GM18499 (cell line): ENCODE measurements at regions not wholly inside any gene's neighbourhood (a gene's known extent, or its start where the extent isn't known, plus 50 kb on each side); places are given as distances from the start of the nearest gene placed in this dataset.

Source experiments
- ATAC-seq: cut with Tn5 transposase; IDR thresholded peaks from one replicate; pipeline ENCODE4 v1.9.1; 2021; ENCODE audit warnings: moderate number of reproducible peaks; ENCODE audit not compliant: insufficient read depth, unreplicated experiment

DNA sequence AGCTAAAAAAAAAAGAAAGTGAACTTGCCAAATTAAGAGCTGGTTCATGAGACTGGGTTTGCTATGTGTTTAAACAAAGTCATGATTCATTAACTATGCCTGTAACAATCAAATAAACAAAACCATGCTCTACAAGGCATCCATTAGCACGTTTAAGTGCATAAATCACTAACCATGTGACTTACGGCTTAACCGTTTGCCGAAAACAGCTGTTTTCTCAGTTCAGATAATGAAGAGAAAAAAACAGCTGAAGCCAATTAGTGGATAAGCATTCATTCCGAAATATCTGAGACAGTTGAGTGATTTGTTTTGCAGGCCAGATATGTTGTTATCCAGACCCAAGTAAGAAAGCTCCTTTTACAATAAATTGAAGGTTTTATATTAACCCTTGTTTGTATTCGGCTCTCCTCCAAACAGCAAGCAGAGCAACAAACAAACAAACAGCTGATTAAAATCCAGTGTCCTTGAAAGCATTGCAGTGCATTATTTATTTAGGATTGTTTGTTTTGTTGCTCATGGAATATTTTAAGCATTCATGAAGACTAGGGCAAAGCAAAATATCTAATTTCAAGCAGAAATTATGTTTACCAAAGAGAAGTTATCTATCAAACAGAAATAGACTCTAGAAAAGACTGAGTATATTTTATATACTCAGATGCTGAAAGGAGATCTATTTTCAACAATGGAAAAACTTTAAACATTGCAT is 343.5 kb downstream of the RFPL4B start:
- ATAC-seq: no peak

DNA sequence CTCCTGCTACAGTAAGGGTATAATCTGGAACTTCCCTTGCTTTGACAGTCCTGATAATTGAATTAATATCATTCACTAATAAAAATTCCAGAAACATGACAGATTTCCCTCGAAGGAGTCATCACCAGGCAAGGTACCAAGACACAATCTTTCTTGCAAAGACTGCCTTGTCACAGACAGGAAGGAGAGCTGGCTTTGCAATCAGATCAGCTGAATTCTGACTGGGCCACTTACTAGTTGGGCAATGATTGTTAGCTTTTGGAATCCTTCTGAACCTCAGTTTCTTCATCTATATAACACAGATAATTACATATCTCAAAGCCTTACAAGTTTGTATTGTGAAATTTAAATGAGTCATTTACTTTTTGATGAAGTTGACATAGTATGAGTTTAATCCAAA is 344.2 kb downstream of the RFPL4B start:
- no peak for ATAC-seq

DNA sequence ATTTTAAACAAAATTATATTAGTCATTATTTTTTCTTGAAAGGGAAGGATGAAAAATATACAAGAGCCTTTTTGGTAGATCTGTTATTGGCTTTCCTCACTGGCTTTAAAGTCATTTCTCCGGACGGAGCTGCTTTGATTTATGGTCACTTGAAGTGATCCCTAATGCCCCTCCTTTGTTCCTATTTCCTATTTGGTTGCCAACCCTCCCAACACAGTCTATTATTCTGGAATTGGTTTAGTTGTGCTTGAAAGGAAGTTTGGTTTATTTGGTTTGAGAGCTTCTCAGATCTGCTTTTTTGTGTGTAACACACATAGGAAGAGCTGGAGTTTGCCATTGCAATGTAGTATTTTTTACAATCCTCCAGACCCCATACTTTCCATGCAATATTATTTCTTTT is 347.9 kb downstream of the RFPL4B start:
- no peak for ATAC-seq

DNA sequence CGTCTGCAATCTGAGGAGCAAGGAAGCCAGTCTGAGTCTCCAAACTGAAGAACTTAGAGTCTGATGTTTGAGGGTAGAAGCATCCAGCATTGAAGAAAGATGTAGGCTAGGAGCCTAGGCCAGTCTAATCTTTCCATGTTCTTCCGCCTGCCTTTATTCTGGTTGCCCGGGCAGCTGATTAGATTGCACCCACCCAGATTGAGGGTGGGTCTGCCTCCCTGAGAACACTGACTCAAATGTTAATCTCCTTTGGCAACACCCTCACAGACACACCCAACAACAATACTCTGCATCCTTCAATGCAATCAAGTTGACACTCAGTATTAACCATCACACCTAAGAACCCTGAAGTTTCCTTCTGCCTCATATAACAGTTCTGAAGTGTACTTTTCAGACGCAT is 350.1 kb downstream of the RFPL4B start:
- ATAC-seq: no peak

DNA sequence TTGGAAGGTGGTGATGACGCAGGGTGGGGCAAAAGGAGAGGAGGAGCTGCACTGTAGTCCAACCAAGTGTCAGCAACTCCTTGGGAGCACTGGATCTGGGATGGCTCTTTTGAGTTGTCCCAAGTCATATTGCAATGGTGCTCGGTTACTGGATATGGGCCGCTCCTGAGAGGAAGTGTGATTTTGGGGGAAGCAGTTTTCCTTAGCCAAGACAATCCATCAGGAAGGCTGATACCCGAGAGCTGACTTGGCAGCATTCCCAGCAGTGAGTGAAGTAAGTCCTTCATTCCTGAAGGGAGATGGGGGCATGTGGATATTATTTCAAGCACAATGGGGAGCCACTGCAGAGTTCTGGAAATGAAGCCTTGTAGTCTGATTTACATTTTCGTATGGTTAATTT is 354.1 kb downstream of the RFPL4B start:
- no peak for ATAC-seq

DNA sequence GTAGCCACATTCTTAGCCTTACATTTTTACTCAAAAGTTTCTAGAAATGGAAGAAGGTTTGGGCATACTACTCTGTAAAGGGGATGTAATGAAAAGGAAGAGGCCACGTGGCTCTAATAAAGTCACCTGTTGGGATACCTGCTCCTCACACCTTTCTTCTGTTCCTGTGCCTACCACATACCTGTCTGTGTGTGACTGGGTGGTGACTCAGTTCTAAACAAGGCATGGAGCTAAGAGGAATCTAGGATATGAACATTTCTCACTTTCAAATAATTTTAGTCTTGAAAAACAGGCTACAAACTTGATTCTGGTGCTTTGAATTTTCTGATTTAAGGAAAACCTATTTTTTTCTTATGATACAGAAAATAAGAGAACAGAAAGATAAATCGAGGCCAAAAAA is 363.6 kb downstream of the RFPL4B start:
- no peak for ATAC-seq

DNA sequence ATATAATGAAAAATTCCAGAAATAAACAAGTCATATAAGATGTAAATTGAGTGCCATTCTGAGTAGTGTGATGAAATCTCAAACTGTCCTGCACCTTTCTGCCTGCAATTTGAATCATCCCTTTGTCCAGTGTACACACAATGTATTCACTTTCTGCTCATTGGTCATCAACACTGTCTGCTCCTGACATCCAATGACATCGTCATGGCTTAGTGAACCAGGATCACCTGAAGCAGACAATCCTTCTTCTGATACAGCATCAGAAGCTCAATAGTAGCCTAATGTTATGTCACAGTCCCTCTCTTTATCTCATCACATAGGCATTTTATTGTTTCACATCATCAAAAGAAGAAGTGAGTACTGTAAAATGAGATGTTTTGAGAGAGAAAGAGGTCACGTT is 366.3 kb downstream of the RFPL4B start:
- no peak for ATAC-seq

GRCh38 chr6:112717401-112717800 is 370.3 kb downstream of the RFPL4B start:
- ATAC-seq: no peak

GRCh38 chr6:112717856-112718255 is 370.7 kb downstream of the RFPL4B start:
- no peak for ATAC-seq

GRCh38 chr6:112725541-112726085 is 378.5 kb downstream of the RFPL4B start:
- no peak for ATAC-seq

DNA sequence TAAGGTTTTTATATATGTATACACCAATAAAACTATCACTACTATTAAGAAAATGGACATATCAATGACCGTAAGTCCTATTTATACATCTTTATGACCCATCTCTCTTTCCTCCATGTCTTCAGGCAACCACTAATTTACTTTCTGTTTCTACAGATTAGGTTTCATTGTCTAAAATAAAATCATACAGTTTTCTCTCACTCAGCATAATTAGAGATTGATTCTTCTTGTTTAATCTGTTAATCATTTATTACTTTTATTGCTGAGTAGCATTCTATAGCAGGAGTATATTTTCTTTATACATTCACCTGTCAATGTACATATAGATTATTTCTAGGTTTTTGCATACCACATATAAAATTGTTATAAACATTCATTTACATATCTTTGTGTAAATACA is 388.0 kb downstream of the RFPL4B start:
- ATAC-seq: no peak

DNA sequence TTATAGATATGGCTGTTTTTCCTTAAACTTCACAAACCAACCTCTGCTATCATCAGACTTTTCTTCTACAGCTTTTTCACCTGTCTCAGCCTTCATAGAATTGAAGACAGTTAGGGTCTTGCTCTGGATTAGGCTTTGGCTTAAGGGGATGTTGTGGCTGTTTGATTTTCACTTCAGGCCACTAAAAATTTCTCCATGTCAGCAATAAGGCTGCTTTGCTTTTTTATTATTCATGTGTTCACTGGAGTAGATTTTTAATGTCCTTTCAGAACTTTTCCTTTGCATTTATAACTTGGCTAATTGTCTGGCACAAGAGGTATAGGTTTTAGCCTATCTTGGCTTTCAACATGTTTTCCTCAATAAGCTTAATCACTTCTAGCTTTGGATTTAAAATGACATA is 392.6 kb downstream of the RFPL4B start:
- no peak for ATAC-seq

GRCh38 chr6:112743323-112743722 is 396.2 kb downstream of the RFPL4B start:
- ATAC-seq: no peak

- ATAC-seq: no peak
These were observed 397.7 kb downstream of the RFPL4B start for GRCh38 chr6:112744827-112745226.

GRCh38 chr6:112745765-112746164 is 398.6 kb downstream of the RFPL4B start:
- ATAC-seq: no peak

- ATAC-seq: no peak
These were observed 402.5 kb downstream of the RFPL4B start for GRCh38 chr6:112749673-112750072.

- ATAC-seq: no peak
These were observed 405.2 kb downstream of the RFPL4B start for GRCh38 chr6:112752305-112752704.

- no peak for ATAC-seq
These were observed 405.7 kb downstream of the RFPL4B start for GRCh38 chr6:112752791-112753190.

DNA sequence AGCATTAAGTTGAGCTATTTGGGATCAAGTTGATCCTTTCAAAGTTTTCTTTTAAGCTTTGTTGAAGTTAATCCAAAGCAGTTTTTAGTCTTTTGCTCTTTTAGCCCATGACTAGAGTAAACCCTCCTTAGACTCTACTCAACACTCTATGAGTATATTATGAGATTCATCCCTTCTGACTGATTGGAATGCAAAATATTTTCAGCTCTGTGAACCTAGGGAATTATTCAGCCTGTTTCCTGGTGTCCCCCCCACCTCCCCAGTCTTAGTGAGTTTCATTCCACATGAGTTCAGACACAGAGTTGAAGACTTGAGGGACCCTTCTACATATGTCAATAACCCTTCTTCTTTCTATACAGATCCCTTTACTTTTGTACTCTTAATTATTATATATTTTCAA is 413.7 kb downstream of the RFPL4B start:
- ATAC-seq: no peak

GRCh38 chr6:112761740-112762139 is 414.6 kb downstream of the RFPL4B start:
- no peak for ATAC-seq

DNA sequence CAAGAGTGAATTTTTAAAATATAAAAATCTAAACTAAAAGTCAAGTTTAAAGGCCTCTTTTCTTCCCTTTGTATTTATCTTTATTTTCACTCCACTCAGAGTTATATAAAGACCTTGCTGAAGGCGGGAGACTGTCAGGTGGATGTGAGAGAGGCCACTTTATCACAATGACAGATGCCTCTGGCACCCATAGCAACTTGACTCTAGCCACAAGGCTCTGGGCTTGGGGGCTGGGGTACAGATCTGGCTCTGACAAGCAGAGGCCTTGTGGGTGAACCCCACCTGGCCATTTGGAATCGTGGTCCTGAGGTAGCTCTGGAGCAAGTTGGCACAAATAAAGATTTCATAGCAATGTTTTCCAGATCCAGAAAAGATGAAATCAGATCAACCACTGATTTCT is 417.2 kb downstream of the RFPL4B start:
- ATAC-seq: no peak

GRCh38 chr6:112770308-112770707 is 423.2 kb downstream of the RFPL4B start:
- no peak for ATAC-seq
